NB4 (cell line): ENCODE measurements at regions not wholly inside any gene's neighbourhood (a gene's known extent, or its start where the extent isn't known, plus 50 kb on each side); places are given as distances from the start of the nearest gene placed in this dataset.

ENCODE experiments used
- DNase-seq: peaks from one replicate; pipeline ENCODE4 v3.0.0; 2010; ENCODE audit warnings: low read depth
- H3K4me3 ChIP-seq: one replicate; pipeline ENCODE4 v1.5.1; 2011; ENCODE audit warnings: mild to moderate bottlenecking, low read depth, low read length, moderate library complexity
- MAX ChIP-seq: IDR thresholded peaks from 2 replicates; pipeline ENCODE4 v1.6.1; 2011; ENCODE audit warnings: low read depth, low read length
- MYC ChIP-seq: IDR thresholded peaks from 2 replicates; pipeline ENCODE4 v1.6.1; 2011; ENCODE audit warnings: low read depth, low read length
- POLR2A ChIP-seq: IDR thresholded peaks from 2 replicates; pipeline ENCODE4 v1.6.1; 2011; ENCODE audit warnings: mild to moderate bottlenecking; ENCODE audit not compliant: insufficient read length; ENCODE audit errors: extremely low read depth
- TF ChIP-seq, protein P1 (sequence below): IDR thresholded peaks from one replicate; pipeline ENCODE4 v1.5.1; 2012; ENCODE audit warnings: low read depth, low read length

GRCh38 chr11:115674937-115675544 lies 170.8 kb upstream of the CADM1 start:
- no peak for TF ChIP-seq MAX
- no peak for TF ChIP-seq POLR2A
- no peak for TF ChIP-seq MYC
- TF ChIP-seq, protein P1, sequence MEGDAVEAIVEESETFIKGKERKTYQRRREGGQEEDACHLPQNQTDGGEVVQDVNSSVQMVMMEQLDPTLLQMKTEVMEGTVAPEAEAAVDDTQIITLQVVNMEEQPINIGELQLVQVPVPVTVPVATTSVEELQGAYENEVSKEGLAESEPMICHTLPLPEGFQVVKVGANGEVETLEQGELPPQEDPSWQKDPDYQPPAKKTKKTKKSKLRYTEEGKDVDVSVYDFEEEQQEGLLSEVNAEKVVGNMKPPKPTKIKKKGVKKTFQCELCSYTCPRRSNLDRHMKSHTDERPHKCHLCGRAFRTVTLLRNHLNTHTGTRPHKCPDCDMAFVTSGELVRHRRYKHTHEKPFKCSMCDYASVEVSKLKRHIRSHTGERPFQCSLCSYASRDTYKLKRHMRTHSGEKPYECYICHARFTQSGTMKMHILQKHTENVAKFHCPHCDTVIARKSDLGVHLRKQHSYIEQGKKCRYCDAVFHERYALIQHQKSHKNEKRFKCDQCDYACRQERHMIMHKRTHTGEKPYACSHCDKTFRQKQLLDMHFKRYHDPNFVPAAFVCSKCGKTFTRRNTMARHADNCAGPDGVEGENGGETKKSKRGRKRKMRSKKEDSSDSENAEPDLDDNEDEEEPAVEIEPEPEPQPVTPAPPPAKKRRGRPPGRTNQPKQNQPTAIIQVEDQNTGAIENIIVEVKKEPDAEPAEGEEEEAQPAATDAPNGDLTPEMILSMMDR = no peak
- no peak overlapping the region for H3K4me3 ChIP-seq
- no peak for DNase-seq

DNA sequence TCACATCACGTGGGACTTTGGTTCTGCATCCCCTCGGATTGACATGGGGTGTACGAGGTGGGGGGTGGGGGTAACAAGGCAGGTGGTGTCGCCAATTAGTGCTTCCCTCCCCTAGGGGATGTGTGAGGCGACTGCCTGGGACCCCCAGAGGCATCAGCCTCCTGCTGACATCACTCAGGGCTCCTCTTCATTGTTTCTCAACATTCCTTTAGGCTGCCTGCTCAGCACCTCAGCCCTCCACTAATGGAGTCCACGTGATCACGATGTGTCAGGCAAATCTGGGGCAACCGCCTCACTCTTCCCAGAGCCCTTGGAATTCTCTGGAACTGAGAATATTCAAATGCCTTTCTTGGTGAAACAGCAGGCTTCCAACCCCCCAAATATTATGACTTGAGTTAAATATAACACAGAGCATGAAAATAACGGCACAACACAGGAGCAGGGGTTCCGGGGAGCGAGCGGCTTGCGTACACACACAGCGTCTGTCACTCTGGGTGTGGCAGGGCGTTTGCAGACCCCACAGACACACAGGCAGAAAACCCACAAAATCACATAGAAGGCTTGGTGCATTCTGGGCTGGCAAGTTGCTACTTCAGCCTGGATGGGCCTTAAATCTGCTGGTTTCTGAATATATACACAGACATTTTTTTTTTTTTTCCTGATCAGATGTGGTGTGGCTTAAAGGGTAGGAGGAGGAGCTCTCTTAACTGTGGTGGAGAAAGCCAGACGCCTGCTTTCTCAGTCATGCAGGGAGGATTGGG lies 170.1 kb upstream of the CADM1 start:
- no peak for TF ChIP-seq MAX
- no peak for TF ChIP-seq MYC
- TF ChIP-seq, protein P1 = no peak
- no peak for TF ChIP-seq POLR2A
- DNase-seq = no peak
- H3K4me3 ChIP-seq = no peak overlapping the region

DNA sequence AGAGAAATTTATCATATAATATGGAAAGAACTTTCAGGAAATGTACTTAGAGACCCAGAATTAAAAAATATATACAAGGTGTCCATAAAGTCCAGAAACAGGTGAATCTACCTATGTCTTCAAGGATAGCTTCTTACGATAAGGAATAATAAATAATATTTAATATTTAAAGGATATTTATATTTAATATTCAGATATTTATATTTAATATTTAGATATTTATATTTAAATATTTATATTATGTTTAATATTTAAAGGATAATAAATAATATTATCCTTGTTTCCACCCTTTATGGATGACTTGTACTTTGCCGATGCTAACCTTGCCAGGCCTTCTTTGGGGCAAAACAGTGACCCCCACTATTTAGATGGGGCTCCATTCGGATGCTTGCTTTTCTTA lies 169.5 kb upstream of the CADM1 start:
- TF ChIP-seq, protein P1 = no peak
- TF ChIP-seq MYC = no peak
- TF ChIP-seq MAX = no peak
- no peak for TF ChIP-seq POLR2A

DNA sequence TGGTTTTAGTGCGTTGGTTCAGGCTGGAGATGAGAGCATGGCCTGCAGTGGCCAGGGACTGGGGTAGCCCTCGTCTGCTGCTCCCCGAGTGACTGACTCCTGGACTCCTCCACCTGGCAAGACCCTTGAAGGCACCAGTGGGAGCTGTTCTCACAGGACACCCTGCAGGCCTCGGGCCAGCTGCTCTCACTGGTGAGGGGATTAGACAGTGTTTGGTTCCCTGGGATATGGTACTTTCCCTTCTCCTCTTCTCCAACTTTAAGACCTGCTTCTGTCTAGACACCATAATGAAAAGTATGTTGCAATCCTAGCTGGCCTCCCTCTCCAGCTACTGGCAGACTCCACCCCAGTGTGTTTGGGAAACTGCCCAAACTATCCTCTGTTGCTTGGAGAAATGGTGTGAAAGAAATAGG lies 168.8 kb upstream of the CADM1 start:
- H3K4me3 ChIP-seq = no peak overlapping the region
- DNase-seq = peak; percentile 7
- no peak for TF ChIP-seq MYC
- no peak for TF ChIP-seq MAX

More for the DNA sequence above, 169.5 kb upstream of the CADM1 start:
- H3K4me3 ChIP-seq = no peak overlapping the region
- no peak for DNase-seq

DNA sequence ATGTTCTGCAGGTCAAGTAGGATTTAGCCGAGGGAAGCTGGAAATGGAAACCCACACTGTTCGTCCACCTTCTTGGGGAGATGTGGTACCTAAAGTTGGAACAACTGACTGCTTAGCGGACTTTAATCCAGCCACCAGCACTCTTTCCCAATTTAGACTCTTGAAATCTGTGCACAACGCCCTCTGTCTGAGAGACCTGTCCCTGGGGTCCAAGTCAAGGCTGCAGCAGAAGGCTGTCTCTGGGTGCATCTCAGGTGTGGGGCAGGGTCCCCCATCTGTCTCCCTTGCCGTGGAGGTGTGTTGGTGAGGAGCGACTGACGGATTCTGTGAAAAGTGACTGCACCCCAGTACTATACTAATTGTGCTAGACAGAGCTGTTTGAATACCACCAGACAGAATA lies 168.2 kb upstream of the CADM1 start:
- DNase-seq = no peak
- no peak overlapping the region for H3K4me3 ChIP-seq
- TF ChIP-seq, protein P1 = no peak
- TF ChIP-seq MYC = no peak
- TF ChIP-seq MAX = no peak
- TF ChIP-seq POLR2A = no peak

- no peak for DNase-seq
- TF ChIP-seq POLR2A (no peak), MYC (no peak), MAX (no peak)
- TF ChIP-seq, protein P1 = no peak
- H3K4me3 ChIP-seq = no peak overlapping the region
Observed at GRCh38 chr11:115670538-115671205, 166.5 kb upstream of the CADM1 start.
